GM18861 (cell line): ENCODE measurements at regions not wholly inside any gene's neighbourhood (a gene's known extent, or its start where the extent isn't known, plus 50 kb on each side); places are given as distances from the start of the nearest gene placed in this dataset.
"Not testable (repeated sequence)": the region's sequence is repeated elsewhere in the genome, so short reads cannot be mapped to it uniquely, and the experiment has no call there.

Source experiments
- ATAC-seq: cut with Tn5 transposase; IDR thresholded peaks from one replicate; pipeline ENCODE4 v1.9.1; 2021; ENCODE audit not compliant: unreplicated experiment

DNA sequence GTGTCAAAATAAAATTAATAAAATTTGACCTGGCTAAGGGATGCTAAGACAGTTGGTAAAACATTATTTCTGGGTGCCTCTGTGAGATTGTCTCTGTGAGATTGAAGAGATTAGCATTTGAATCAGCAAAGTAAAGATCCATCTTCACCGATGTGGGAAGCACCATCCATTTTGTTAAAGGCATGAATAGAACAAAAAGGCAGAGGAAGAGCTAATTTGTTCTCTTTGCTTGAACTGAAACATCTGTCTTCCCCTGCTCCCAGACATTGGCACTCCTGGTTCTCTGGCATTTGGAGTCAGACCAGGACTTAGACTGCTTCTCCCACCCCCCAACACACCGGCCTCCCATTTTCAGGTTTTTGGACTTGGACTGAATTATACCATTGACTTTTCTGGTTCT is 603.8 kb upstream of the LINC00305 start:
- ATAC-seq = no peak

- no peak for ATAC-seq
Observed at GRCh38 chr18:64749884-64750283, 601.0 kb upstream of the LINC00305 start.

- no peak for ATAC-seq
Observed at GRCh38 chr18:64747803-64748202, 598.9 kb upstream of the LINC00305 start.

GRCh38 chr18:64742898-64743297 is 594.0 kb upstream of the LINC00305 start:
- no peak for ATAC-seq

GRCh38 chr18:64734063-64734462 is 585.2 kb upstream of the LINC00305 start:
- ATAC-seq = no peak

DNA sequence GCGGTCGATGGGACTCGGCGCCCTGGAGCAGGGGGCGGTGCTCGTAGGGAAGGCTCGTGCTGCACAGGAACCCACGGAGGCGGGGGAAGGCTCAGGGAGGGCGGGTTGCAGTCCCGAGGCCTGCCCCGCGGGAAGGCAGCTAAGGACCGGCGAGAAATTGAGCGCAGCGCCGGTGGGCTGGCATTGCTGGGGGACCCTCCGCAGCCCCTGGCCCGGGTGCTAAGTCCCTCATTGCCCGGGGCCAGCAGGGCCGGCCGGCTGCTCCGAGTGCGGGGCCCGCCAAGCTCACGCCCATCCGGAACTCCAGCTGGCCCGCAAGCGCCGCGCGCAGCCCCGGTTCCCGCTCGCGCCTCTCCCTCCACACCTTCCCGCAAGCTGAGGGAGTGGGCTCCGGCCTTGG is 576.8 kb upstream of the LINC00305 start:
- ATAC-seq = not testable (repeated sequence)

DNA sequence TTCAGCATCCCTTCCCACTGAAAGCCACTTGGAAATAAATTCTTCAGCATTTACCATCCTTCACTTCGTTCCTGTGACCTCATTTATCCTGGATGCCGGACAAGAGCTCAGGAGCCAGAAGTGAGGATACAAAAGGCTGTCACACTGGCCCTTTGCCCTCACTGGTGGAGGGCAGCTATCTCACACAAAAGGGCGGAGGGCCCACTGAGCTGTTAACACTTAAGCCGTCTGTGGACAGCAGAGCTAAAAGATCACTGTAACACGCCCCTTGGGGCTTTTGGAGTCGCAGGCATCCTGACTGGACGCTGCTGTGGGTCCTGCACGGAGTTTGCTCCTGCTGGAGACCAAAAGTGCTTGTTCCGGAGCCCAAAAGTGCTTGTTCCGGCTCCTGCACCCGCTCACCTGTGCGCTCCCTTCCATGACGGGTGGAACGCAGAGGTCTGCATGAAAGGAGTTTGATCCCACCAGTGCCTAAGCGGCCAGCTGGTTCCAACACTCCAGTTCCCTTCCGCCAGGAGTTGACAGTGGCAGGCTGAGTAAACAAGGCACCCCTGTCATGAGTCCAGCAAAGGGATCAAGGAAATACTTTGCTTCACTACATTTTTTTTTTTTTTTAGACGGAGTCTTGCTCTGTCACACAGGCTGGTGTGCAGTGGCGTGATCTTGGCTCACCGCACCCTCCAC is 572.0 kb upstream of the LINC00305 start:
- no peak for ATAC-seq

DNA sequence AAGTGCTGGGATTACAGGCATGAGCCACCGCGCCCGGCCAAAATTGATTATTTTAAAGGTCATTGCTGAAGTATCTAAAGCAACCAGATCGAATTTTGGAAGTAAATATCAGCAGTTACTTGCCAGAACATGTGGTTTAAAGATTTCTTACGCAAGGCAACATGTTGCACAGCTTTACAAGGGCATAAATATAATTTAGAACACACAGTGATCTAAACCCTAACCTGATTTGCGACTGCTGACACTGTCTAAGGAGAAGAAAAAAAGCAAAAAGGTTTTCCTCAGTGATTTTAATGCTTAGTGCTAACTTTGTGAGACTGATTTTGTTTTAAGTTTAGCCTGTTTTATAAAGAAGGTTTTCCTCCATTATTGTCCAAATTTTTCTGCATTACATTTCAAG is 569.9 kb upstream of the LINC00305 start:
- no peak for ATAC-seq

- ATAC-seq = no peak
Observed at GRCh38 chr18:64717026-64717425, 568.1 kb upstream of the LINC00305 start.

DNA sequence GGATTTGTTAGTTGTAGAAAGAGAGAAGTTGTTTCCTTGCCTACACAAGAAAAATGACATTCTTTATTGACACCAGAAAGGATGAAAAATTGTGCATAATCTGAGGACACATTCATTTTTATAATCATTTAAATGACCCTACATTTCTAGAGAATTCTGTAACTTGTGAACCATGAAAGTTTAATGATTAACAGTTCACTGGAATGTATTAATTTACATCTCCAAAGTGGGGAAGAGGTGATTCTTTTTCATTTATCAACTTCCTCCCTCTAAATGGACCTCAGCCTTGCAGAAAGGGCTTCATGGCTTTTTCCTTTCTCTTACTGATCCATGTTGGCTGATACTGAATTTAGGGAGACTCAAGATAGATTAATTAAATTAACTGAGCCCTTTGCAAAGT is 565.2 kb upstream of the LINC00305 start:
- no peak for ATAC-seq

- ATAC-seq = peak; percentile 88
Observed at GRCh38 chr18:64713284-64713683, 564.4 kb upstream of the LINC00305 start.

GRCh38 chr18:64712035-64712434 is 563.1 kb upstream of the LINC00305 start:
- ATAC-seq = no peak

DNA sequence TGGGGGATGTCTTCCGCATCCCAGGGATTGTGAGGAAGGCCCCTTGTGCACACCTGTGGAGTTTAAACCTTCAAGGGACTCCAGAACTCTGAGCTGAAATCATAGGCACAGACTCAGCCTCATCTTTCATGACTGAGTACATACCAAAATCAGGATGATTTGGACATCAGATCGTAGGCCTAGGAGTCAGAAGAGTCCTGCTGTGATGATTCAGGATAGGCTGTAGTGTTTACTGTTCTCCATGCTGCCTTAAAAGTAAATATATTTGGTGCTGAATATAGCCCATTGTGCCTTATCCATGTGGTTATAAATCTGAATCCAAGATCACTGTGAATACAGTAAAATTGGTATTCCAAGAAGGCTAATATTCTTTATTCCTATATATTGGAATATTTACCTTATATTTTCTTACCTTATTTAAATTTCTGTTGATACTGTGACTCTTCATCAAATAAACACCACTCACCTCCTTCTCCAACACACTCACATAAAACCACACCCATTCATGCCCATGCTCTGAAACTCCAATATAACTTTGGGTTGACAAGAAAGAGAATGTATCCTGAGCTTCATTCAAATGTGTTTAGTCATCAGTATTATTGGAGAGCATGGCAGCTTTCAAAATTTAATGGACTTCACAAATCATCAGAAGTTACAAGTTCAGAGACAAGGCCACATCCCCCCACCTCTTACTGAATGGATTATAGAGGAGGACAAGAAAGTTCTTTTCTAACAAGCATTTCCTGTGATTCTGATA is 561.4 kb upstream of the LINC00305 start:
- ATAC-seq = no peak

GRCh38 chr18:64707052-64707451 is 558.2 kb upstream of the LINC00305 start:
- no peak for ATAC-seq

DNA sequence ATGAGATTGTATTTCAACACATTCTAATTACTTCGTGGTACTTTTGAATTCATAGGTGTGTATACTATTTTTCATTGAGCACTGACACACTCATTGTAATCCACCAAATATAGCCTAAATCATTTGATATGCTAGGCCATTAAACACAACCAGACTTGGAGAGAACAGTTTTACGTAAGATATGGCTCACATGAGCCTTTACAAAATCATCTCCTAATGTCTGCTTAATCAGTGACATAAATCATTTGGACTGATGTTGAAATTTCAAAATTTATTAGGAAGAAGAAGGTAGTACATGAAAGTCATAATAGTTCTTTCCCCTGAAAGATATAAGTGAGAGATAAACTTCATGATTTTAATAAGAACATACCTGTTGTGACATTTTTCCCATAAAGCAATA is 550.2 kb upstream of the LINC00305 start:
- no peak for ATAC-seq

- no peak for ATAC-seq
Observed at GRCh38 chr18:64695851-64696553, 547.1 kb upstream of the LINC00305 start.

GRCh38 chr18:64693766-64694165 is 544.9 kb upstream of the LINC00305 start:
- no peak for ATAC-seq

DNA sequence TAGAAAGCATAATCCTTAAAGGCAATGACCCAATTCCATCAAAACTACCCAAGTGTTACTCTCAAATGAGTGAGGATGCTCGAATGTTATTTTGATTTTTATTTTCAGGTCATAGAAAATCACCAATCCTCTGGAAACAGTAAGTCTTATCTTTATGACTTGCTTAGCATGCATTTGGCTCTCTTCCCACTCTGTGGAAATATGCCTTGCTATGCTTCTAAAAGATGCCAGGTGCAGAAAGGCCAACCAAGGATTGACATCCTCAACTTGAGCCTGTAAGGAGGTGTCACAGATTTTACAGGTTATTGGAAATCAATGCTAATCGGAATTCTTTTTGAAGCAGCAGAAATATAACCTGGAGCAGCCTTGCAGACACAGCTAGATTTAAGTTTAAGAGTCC is 543.9 kb upstream of the LINC00305 start:
- no peak for ATAC-seq

- ATAC-seq = no peak
Observed at GRCh38 chr18:64679121-64679520, 530.2 kb upstream of the LINC00305 start.

GRCh38 chr18:64678048-64678447 is 529.2 kb upstream of the LINC00305 start:
- ATAC-seq = no peak

- no peak for ATAC-seq
Observed at GRCh38 chr18:64674694-64675093, 525.8 kb upstream of the LINC00305 start.

GRCh38 chr18:64671293-64671692 is 522.4 kb upstream of the LINC00305 start:
- ATAC-seq = not testable (repeated sequence)
